WTC11 (cell line): ENCODE measurements at regions not wholly inside any gene's neighbourhood (a gene's known extent, or its start where the extent isn't known, plus 50 kb on each side); places are given as distances from the start of the nearest gene placed in this dataset.

Source experiments
- ATAC-seq: fragments of 200-7000 bp; cut with Tn5 transposase; 2 replicates; pipeline ENCODE4 v1.10.0; 2021; ENCODE audit warnings: mild to moderate bottlenecking, moderate library complexity
- CTCF ChIA-PET: fragments of 300-600 bp; sonication (Branson Sonifier 250); formaldehyde crosslinking; loops from one replicate; lab custom pipeline; 2021; ENCODE audit warnings: antibody characterized with exemption; lab: Charles Lee
- POLR2A ChIA-PET: fragments of 350-600 bp; sonication (Branson Sonifier 250); formaldehyde crosslinking; loops from one replicate; lab custom pipeline; 2021; ENCODE audit warnings: antibody characterized with exemption; lab: Charles Lee
- DNase-seq: peaks from one replicate; pipeline ENCODE4 v3.0.0; 2021; ENCODE audit warnings: low spot score
- H3K27ac Mint-ChIP-seq: 2 replicates; pipeline ENCODE4 v1.8.0; 2021; ENCODE audit warnings: mixed read lengths
- H3K27me3 Mint-ChIP-seq: 2 replicates; pipeline ENCODE4 v1.8.0; 2021; ENCODE audit warnings: low read depth, mild to moderate bottlenecking, moderate library complexity, mixed read lengths
- H3K36me3 Mint-ChIP-seq: 2 replicates; pipeline ENCODE4 v1.8.0; 2021; ENCODE audit warnings: mixed read lengths
- H3K4me1 Mint-ChIP-seq: 2 replicates; pipeline ENCODE4 v1.8.0; 2022; ENCODE audit warnings: mixed read lengths
- H3K4me3 Mint-ChIP-seq: 2 replicates; pipeline ENCODE4 v1.8.0; 2021; ENCODE audit warnings: mild to moderate bottlenecking, moderate library complexity, mixed read lengths
- H3K9me3 Mint-ChIP-seq: 2 replicates; pipeline ENCODE4 v1.8.0; 2021; ENCODE audit warnings: mixed read lengths
- ATF3 ChIP-seq: sonication (generic); formaldehyde crosslinking; conservative IDR thresholded peaks from 2 replicates; pipeline ENCODE4 v1.8.1; 2022; ENCODE audit warnings: mild to moderate bottlenecking, missing genetic modification reagents
- ATF6 ChIP-seq: sonication (generic); formaldehyde crosslinking; IDR thresholded peaks from 2 replicates; pipeline ENCODE4 v1.8.1; 2023; ENCODE audit warnings: mild to moderate bottlenecking, missing genetic modification reagents
- ELF4 ChIP-seq: sonication (generic); formaldehyde crosslinking; IDR thresholded peaks from 2 replicates; pipeline ENCODE4 v1.8.1; 2022; ENCODE audit warnings: low read depth, mild to moderate bottlenecking, moderate library complexity, missing genetic modification reagents
- GABPB1 ChIP-seq: sonication (generic); formaldehyde crosslinking; IDR thresholded peaks from 2 replicates; pipeline ENCODE4 v1.8.1; 2023; ENCODE audit warnings: mild to moderate bottlenecking, missing genetic modification reagents
- IRF2 ChIP-seq: sonication (generic); formaldehyde crosslinking; IDR thresholded peaks from 2 replicates; pipeline ENCODE4 v1.8.0; 2022; ENCODE audit warnings: low read depth, missing genetic modification reagents, borderline replicate concordance
- MXD4 ChIP-seq: fragments of 250-450 bp; sonication (Bioruptor Pico); IDR thresholded peaks from 2 replicates; pipeline ENCODE4 v1.8.0; 2021; ENCODE audit warnings: mild to moderate bottlenecking, moderate library complexity, borderline replicate concordance
- NFATC4 ChIP-seq: fragments of 250-450 bp; sonication (Bioruptor Pico); IDR thresholded peaks from 2 replicates; pipeline ENCODE4 v1.9.0; 2021; ENCODE audit warnings: mild to moderate bottlenecking
- NFYB ChIP-seq: sonication (generic); formaldehyde crosslinking; conservative IDR thresholded peaks from 2 replicates; pipeline ENCODE4 v1.8.0; 2022; ENCODE audit warnings: low read depth, missing genetic modification reagents
- NR1H2 ChIP-seq: sonication (generic); formaldehyde crosslinking; IDR thresholded peaks from 2 replicates; pipeline ENCODE4 v1.9.0; 2021; ENCODE audit warnings: mild to moderate bottlenecking, moderate library complexity, missing genetic modification reagents
- OVOL2 ChIP-seq: fragments of 250-450 bp; sonication (Bioruptor Pico); IDR thresholded peaks from 2 replicates; pipeline ENCODE4 v1.9.0; 2021; ENCODE audit warnings: mild to moderate bottlenecking, borderline replicate concordance
- SOX15 ChIP-seq: fragments of 250-450 bp; sonication (Bioruptor Pico); IDR thresholded peaks from 2 replicates; pipeline ENCODE4 v1.9.0; 2021; ENCODE audit warnings: mild to moderate bottlenecking
- SP1 ChIP-seq: sonication (generic); formaldehyde crosslinking; conservative IDR thresholded peaks from 2 replicates; pipeline ENCODE4 v1.8.1; 2022; ENCODE audit warnings: missing genetic modification reagents
- TCF7 ChIP-seq: sonication (generic); formaldehyde crosslinking; IDR thresholded peaks from 2 replicates; pipeline ENCODE4 v1.8.0; 2022; ENCODE audit warnings: mild to moderate bottlenecking, low read depth, missing genetic modification reagents, moderate library complexity
- ZBTB21 ChIP-seq: sonication (generic); formaldehyde crosslinking; IDR thresholded peaks from 2 replicates; pipeline ENCODE4 v1.8.1; 2023; ENCODE audit warnings: mild to moderate bottlenecking, missing genetic modification reagents, borderline replicate concordance
- ZMAT4 ChIP-seq: fragments of 250-450 bp; sonication (Bioruptor Pico); IDR thresholded peaks from 2 replicates; pipeline ENCODE4 v1.9.0; 2021; ENCODE audit warnings: mild to moderate bottlenecking
- TF ChIP-seq, protein P1 (sequence below): fragments of 250-450 bp; sonication (Bioruptor Pico); IDR thresholded peaks from 2 replicates; pipeline ENCODE4 v1.9.0; 2021; ENCODE audit warnings: mild to moderate bottlenecking
- TF ChIP-seq, protein P2 (sequence below): sonication (generic); formaldehyde crosslinking; IDR thresholded peaks from 2 replicates; pipeline ENCODE4 v1.8.0; 2022; ENCODE audit warnings: mild to moderate bottlenecking, missing genetic modification reagents
- TF ChIP-seq, protein P3 (sequence below): sonication (generic); formaldehyde crosslinking; IDR thresholded peaks from 2 replicates; pipeline ENCODE4 v1.8.1; 2023; ENCODE audit warnings: mild to moderate bottlenecking, missing genetic modification reagents, moderate library complexity
- TF ChIP-seq, protein P4 (sequence below): sonication (generic); formaldehyde crosslinking; IDR thresholded peaks from 2 replicates; pipeline ENCODE4 v1.8.0; 2023; ENCODE audit warnings: missing genetic modification reagents
- TF ChIP-seq, protein P5 (sequence below): sonication (generic); formaldehyde crosslinking; IDR thresholded peaks from 2 replicates; pipeline ENCODE4 v1.8.1; 2022; ENCODE audit warnings: mild to moderate bottlenecking, moderate library complexity, missing genetic modification reagents

DNA sequence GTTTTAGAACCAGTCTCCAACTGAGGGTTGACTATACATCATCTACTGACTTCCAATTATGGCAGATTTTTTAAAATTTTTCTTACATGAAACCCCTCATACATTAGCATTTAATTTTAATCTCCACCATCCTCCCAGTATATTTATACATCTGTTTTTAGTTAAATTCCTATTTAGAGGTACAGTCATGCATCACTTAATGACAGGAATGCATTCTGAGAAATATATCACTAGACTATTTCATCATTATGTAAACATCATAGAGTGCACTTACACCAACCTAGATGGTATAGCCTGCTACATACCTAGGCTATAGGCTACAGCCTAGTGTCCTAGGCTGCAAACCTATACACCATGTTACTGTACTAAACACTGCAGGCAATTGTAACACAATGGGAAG lies 316.7 kb upstream of the MARCKS start:
- H3K4me3 Mint-ChIP-seq = no peak overlapping the region
- no peaks in the 10 kb centered on the region for H3K27me3 Mint-ChIP-seq
- no peaks in the 10 kb centered on the region for H3K9me3 Mint-ChIP-seq
- CTCF ChIA-PET = no interaction called here
- no peak overlapping the region for H3K27ac Mint-ChIP-seq
- POLR2A ChIA-PET = no interaction called here
- TF ChIP-seq, protein P1, sequence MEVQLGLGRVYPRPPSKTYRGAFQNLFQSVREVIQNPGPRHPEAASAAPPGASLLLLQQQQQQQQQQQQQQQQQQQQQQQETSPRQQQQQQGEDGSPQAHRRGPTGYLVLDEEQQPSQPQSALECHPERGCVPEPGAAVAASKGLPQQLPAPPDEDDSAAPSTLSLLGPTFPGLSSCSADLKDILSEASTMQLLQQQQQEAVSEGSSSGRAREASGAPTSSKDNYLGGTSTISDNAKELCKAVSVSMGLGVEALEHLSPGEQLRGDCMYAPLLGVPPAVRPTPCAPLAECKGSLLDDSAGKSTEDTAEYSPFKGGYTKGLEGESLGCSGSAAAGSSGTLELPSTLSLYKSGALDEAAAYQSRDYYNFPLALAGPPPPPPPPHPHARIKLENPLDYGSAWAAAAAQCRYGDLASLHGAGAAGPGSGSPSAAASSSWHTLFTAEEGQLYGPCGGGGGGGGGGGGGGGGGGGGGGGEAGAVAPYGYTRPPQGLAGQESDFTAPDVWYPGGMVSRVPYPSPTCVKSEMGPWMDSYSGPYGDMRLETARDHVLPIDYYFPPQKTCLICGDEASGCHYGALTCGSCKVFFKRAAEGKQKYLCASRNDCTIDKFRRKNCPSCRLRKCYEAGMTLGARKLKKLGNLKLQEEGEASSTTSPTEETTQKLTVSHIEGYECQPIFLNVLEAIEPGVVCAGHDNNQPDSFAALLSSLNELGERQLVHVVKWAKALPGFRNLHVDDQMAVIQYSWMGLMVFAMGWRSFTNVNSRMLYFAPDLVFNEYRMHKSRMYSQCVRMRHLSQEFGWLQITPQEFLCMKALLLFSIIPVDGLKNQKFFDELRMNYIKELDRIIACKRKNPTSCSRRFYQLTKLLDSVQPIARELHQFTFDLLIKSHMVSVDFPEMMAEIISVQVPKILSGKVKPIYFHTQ = no peak
- TF ChIP-seq ATF3 (CRISPR knock-in tag) = no peak
- TF ChIP-seq OVOL2 (CRISPR knock-in tag) = no peak
- TF ChIP-seq IRF2 (CRISPR knock-in tag) = no peak
- TF ChIP-seq NFYB (CRISPR knock-in tag) = no peak
- TF ChIP-seq, protein P2, sequence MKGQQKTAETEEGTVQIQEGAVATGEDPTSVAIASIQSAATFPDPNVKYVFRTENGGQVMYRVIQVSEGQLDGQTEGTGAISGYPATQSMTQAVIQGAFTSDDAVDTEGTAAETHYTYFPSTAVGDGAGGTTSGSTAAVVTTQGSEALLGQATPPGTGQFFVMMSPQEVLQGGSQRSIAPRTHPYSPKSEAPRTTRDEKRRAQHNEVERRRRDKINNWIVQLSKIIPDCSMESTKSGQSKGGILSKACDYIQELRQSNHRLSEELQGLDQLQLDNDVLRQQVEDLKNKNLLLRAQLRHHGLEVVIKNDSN (CRISPR knock-in tag) = no peak
- DNase-seq (no peak), ATAC-seq (no peak)
- H3K36me3 Mint-ChIP-seq = no peaks in the 10 kb centered on the region
- peaks cover 13% of the 10 kb centered on the region for H3K4me1 Mint-ChIP-seq

DNA sequence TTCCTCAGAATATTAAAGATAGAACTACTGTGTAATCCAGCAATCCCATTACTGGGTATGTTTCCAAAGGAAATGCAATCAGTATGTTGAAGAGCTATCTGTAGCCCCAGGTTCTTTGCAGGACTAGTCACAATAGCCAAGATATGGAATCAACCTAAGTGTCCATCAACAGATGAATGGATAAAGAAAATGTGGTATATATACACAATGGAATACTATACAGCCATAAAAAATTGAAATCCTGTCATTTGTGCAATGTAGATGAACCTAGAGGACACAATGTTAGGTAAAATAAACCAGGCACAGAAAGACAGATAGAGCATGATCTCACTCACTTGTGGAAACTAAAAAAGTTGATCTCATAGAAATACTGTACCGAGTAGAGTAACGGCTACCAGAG lies 306.0 kb upstream of the MARCKS start:
- peaks cover 5% of the 10 kb centered on the region; the same call in 1 of the 2 replicates for H3K36me3 Mint-ChIP-seq
- H3K4me3 Mint-ChIP-seq = no peak overlapping the region
- no peaks in the 10 kb centered on the region for H3K4me1 Mint-ChIP-seq

GRCh38 chr6:113556775-113557174 lies 300.4 kb upstream of the MARCKS start:
- H3K9me3 Mint-ChIP-seq = peaks cover 2% of the 10 kb centered on the region; the same call in 1 of the 2 replicates
- no peak for DNase-seq
- ATAC-seq = no peak
- no peaks in the 10 kb centered on the region for H3K27me3 Mint-ChIP-seq
- CTCF ChIA-PET = no interaction called here
- H3K27ac Mint-ChIP-seq = no peak overlapping the region
- H3K4me1 Mint-ChIP-seq = peaks cover 20% of the 10 kb centered on the region
- H3K4me3 Mint-ChIP-seq = no peak overlapping the region
- no peaks in the 10 kb centered on the region for H3K36me3 Mint-ChIP-seq
- TF ChIP-seq ZBTB21 (CRISPR knock-in tag) = no peak
- no peak for TF ChIP-seq MXD4 (CRISPR knock-in tag)
- no peak for TF ChIP-seq NR1H2 (CRISPR knock-in tag)
- no peak for TF ChIP-seq GABPB1 (CRISPR knock-in tag)
- TF ChIP-seq ELF4 = no peak
- TF ChIP-seq, protein P3, sequence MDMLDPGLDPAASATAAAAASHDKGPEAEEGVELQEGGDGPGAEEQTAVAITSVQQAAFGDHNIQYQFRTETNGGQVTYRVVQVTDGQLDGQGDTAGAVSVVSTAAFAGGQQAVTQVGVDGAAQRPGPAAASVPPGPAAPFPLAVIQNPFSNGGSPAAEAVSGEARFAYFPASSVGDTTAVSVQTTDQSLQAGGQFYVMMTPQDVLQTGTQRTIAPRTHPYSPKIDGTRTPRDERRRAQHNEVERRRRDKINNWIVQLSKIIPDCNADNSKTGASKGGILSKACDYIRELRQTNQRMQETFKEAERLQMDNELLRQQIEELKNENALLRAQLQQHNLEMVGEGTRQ = no peak
- TF ChIP-seq NFATC4 (CRISPR knock-in tag) = no peak
- no peak for TF ChIP-seq ATF3 (CRISPR knock-in tag)
- TF ChIP-seq, protein P4, sequence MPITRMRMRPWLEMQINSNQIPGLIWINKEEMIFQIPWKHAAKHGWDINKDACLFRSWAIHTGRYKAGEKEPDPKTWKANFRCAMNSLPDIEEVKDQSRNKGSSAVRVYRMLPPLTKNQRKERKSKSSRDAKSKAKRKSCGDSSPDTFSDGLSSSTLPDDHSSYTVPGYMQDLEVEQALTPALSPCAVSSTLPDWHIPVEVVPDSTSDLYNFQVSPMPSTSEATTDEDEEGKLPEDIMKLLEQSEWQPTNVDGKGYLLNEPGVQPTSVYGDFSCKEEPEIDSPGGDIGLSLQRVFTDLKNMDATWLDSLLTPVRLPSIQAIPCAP = no peak
- POLR2A ChIA-PET = no interaction called here

More for the DNA sequence above, 306.0 kb upstream of the MARCKS start:
- Mint-ChIP-seq H3K27me3 (no peaks in the 10 kb centered on the region), H3K27ac (no peak overlapping the region), H3K9me3 (peaks cover 14% of the 10 kb centered on the region)
- ATAC-seq (no peak), DNase-seq (no peak)
- CTCF ChIA-PET = no interaction called here
- POLR2A ChIA-PET = no interaction called here
- TF ChIP-seq ATF6 (CRISPR knock-in tag) (no peak), TCF7 (CRISPR knock-in tag) (no peak), SOX15 (no peak), OVOL2 (CRISPR knock-in tag) (no peak), SP1 (CRISPR knock-in tag) (no peak), ZMAT4 (CRISPR knock-in tag) (no peak)
- TF ChIP-seq, protein P5, sequence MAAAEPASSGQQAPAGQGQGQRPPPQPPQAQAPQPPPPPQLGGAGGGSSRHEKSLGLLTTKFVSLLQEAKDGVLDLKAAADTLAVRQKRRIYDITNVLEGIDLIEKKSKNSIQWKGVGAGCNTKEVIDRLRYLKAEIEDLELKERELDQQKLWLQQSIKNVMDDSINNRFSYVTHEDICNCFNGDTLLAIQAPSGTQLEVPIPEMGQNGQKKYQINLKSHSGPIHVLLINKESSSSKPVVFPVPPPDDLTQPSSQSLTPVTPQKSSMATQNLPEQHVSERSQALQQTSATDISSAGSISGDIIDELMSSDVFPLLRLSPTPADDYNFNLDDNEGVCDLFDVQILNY = no peak
